Activated naive CD4-positive, alpha-beta T cell treated with anti-CD3 and anti-CD28 coated beads for 36 hours (primary cell): ENCODE measurements at regions not wholly inside any gene's neighbourhood (a gene's known extent, or its start where the extent isn't known, plus 50 kb on each side); places are given as distances from the start of the nearest gene placed in this dataset.

Experiments used
- CTCF ChIA-PET: fragments of 350-600 bp; sonication (Branson Sonifier 250); formaldehyde crosslinking; loops from one replicate; lab custom pipeline; 2021; ENCODE audit warnings: antibody characterized with exemption; lab: Charles Lee
- DNase-seq: peaks from one replicate; pipeline ENCODE4 v3.0.0-alpha.2; 2020
- H3K27ac Mint-ChIP-seq: one replicate; pipeline ENCODE4 v1.8.0; 2021; ENCODE audit warnings: mild to moderate bottlenecking, mixed read lengths
- H3K27me3 Mint-ChIP-seq: one replicate; pipeline ENCODE4 v1.8.0; 2021; ENCODE audit warnings: low read depth, mixed read lengths
- H3K36me3 Mint-ChIP-seq: one replicate; pipeline ENCODE4 v1.8.0; 2021; ENCODE audit warnings: low read depth, mixed read lengths
- H3K4me1 Mint-ChIP-seq: one replicate; pipeline ENCODE4 v1.8.0; 2021; ENCODE audit warnings: low read depth, mixed read lengths
- H3K4me3 Mint-ChIP-seq: one replicate; pipeline ENCODE4 v1.8.0; 2021; ENCODE audit warnings: mild to moderate bottlenecking, moderate library complexity, mixed read lengths
- H3K9me3 Mint-ChIP-seq: one replicate; pipeline ENCODE4 v1.8.0; 2021; ENCODE audit warnings: mixed read lengths
- intact Hi-C: fragments of 100-400 bp; cut with micrococcal nuclease; formaldehyde crosslinking; loops from one replicate; pipeline ENCODE4 v1.15.1; 2023

DNA sequence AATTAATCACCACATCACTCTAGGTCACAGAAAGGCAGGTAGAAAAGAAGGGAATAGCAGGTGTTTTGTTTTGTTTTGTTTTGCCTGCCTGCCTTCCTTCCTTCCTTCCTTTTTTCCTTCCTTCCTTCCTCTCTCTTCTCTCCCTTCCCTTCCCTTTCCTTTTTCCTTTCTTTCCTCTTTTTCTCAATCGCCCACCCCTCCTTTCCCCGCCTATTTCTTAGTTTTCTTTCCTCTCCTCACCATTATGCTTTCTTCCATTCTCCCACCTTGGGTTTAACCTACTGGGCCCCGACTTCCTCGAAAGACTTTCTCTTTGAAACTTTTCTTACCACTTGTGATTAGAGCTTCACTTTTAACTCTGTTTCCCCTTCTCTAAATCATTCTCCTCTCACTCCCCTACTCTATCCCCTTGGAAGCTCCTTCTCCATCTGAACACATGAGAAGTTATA is 231.3 kb upstream of the CD180 start:
- intact Hi-C loops: no loop called here
- no peak overlapping the region for H3K4me3 Mint-ChIP-seq
- no peaks in the 10 kb centered on the region for H3K27me3 Mint-ChIP-seq
- CTCF ChIA-PET: no interaction called here
- no peaks in the 10 kb centered on the region for H3K4me1 Mint-ChIP-seq
- H3K36me3 Mint-ChIP-seq: no peaks in the 10 kb centered on the region
- no peak for DNase-seq
- H3K27ac Mint-ChIP-seq: no peak overlapping the region
- H3K9me3 Mint-ChIP-seq: no peaks in the 10 kb centered on the region

DNA sequence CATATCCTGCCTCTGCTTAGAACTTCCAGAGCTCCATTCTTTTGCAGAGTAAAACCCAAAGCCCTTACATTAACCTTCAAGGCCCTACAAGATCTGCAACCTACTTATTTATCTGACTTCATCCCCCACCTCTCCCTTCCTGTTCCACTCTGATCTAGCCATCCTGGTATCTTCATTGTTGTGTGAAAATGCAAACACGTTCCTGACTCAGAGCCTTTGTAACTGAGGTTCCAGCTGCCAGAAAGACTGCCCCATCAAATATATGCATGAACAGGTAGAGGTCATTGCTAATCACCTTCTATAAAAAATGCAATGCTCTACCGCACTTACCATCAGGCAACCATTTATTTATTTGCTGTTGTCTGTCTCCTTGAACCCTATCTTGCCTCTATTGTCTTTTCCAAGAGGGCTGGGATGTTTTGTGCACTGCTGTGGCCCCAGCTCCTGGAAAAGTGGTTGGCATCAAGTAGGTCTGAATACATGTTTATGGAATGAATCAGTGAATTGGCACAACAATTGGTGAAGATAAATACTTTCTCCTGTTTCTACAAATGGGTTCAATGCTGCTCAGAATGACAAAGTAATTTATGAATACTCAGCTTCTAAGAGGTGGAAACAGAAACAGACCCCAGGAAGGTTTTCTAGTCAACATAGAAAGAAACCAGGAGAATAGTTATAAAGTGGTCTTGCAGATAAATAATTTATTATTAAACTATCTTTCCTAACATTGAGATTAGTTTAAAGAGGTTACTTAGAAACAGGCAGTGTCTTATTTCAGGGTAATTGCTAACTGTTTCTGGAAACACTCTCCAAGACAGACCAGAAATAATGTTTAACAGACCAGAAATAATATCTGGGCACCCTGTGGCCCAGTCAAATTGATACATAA is 230.6 kb upstream of the CD180 start:
- no peaks in the 10 kb centered on the region for H3K9me3 Mint-ChIP-seq

DNA sequence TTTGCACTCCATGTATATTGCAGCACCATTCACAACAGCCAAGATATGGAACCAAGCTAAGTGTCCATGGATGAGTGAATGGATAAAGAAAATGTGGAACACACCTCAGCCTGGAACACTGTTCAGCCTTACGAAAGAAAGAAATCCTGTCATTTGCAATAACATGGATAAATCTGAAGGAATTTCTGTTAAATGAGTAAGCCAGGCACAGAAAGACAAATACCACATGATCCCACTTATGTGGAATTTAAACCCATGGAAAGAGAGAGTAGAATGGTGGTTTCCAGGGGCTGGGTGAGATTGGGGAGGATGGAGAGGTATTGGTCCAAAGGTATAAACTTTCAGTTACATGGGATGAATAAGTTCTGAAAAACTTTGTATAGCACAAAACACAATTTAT is 228.9 kb upstream of the CD180 start:
- CTCF ChIA-PET: no interaction called here
- H3K27me3 Mint-ChIP-seq: no peaks in the 10 kb centered on the region
- H3K9me3 Mint-ChIP-seq: no peaks in the 10 kb centered on the region
- peaks cover 3% of the 10 kb centered on the region for H3K36me3 Mint-ChIP-seq
- no peak for DNase-seq
- no peak overlapping the region for H3K4me3 Mint-ChIP-seq
- H3K4me1 Mint-ChIP-seq: no peaks in the 10 kb centered on the region
- H3K27ac Mint-ChIP-seq: no peak overlapping the region
- intact Hi-C loops: no loop called here

More for the DNA sequence above, 230.6 kb upstream of the CD180 start:
- Mint-ChIP-seq H3K4me1 (no peaks in the 10 kb centered on the region), H3K36me3 (no peaks in the 10 kb centered on the region), H3K4me3 (no peak overlapping the region), H3K27me3 (no peaks in the 10 kb centered on the region), H3K27ac (no peak overlapping the region)
- no peak for DNase-seq
- intact Hi-C loops: no loop called here
- CTCF ChIA-PET: no interaction called here

DNA sequence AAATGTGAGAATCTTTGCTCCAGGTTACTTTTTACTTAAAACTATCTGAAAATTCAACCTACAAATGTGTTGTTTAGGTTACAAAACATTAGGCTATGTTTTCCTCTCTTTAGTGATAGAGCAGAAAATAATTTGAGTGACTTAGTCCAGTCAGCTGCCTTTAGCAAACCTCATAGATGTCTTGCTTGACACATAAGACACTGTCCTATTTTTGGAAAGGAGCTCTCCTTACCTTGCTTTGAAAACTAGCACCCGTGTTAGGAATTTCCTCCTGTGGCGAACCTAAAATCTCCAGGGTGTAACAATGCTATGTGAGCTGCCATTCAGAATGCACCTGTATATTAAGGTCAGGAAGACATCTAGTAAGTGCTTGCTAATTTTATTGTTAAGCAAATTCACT is 221.2 kb upstream of the CD180 start:
- intact Hi-C loops: loop anchor here (5.0 kb wide), 1 partner anchor 834 kb away; no protein-coding TSS in a partner anchor
- no peak overlapping the region for H3K4me3 Mint-ChIP-seq
- no peaks in the 10 kb centered on the region for H3K27me3 Mint-ChIP-seq
- DNase-seq: no peak
- no peaks in the 10 kb centered on the region for H3K9me3 Mint-ChIP-seq
- peaks cover 16% of the 10 kb centered on the region for H3K4me1 Mint-ChIP-seq
- H3K27ac Mint-ChIP-seq: no peak overlapping the region
- CTCF ChIA-PET: no interaction called here
- H3K36me3 Mint-ChIP-seq: peaks cover 3% of the 10 kb centered on the region

DNA sequence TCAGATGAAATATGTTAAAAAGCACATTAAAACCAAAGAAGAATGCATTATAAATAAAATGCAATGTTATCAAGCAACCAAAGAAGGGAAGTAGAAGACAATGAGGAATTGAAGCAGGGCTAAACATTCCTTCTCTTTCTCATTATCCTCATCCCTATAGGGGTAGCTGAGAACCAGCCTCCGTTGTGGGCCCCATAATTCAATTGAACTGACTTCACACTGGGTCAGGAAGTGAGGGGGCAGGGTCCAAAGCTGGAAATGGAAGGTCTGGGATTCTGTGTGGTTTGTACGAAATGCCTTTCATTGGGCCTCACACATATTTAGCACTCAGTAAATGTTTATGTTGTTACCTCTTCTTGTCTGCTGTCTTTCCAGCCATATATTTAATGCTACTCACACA is 220.4 kb upstream of the CD180 start:
- Mint-ChIP-seq H3K36me3 (peaks cover 3% of the 10 kb centered on the region), H3K27ac (no peak overlapping the region), H3K4me3 (no peak overlapping the region)

DNA sequence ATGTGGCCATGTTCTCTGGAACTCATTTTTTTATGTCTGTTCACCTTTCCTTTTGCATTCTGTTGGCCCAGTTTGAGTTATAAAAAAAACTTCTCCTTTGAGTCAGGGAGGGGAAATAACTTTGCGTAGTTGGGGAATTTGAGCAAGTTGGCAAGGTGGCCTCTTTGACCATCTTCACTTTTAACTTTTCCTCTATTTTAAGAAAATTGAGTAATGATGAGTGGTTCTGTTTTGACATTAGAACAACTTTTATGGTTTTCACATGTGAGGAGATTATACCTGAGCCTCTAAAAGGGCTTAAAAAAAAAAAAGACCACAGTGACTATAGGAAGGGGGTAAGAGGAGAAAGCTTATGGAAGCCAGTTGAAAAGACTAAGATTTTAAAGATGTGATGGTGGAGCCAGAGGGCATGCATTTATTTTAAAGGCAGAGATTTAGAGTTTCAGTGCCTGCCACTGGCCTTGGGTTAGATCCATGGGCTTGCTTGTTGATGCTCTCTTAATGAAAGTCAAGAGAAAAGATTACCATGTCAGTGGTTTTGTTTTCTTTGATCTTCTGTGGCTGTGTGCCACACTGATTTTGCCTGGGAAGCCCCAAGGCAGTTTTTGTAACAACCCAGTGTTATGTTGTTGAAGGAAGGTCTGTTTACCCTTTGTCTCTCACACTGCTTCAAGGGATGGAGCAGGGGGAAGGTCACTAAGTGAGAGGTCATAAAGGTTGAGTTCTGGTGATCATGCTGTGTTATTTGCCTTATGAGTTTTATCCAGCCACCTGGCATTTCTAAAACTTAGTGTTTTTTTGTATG is 219.7 kb upstream of the CD180 start:
- peak overlapping the region; percentile 53 for H3K27ac Mint-ChIP-seq
- DNase-seq: peak; percentile 52

More for the DNA sequence above, 220.4 kb upstream of the CD180 start:
- DNase-seq: no peak
- CTCF ChIA-PET: no interaction called here
- H3K27me3 Mint-ChIP-seq: no peaks in the 10 kb centered on the region
- no peaks in the 10 kb centered on the region for H3K9me3 Mint-ChIP-seq
- H3K4me1 Mint-ChIP-seq: peaks cover 16% of the 10 kb centered on the region
- intact Hi-C loops: loop anchor here (5.0 kb wide), 1 partner anchor 835 kb away; no protein-coding TSS in a partner anchor

DNA sequence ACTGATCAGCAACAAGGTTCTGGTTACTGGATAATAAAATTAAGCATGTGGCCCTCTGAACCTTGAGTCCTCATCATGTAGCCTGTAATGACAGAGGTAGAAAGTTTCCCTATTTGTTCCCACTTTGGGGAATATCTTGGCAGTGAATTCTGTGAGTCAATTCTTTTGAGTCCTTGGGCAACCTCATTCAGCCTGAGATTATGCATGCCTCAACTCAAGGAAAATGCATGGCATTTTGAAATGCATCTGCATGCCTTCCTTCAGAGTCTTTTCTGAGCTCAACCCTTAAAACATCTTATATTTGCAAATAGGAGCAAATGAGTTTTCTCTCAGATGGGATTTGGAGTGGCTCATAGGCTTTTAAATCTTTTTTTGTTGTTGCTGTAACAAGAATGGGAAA is 218.1 kb upstream of the CD180 start:
- intact Hi-C loops: loop anchor here (5.0 kb wide), 1 partner anchor 838 kb away; no protein-coding TSS in a partner anchor
- Mint-ChIP-seq H3K27me3 (no peaks in the 10 kb centered on the region), H3K9me3 (no peaks in the 10 kb centered on the region), H3K4me3 (no peak overlapping the region), H3K36me3 (no peaks in the 10 kb centered on the region), H3K4me1 (peaks cover 16% of the 10 kb centered on the region), H3K27ac (no peak overlapping the region)
- DNase-seq: no peak
- CTCF ChIA-PET: no interaction called here

More for the DNA sequence above, 219.7 kb upstream of the CD180 start:
- CTCF ChIA-PET: no interaction called here
- H3K4me3 Mint-ChIP-seq: no peak overlapping the region
- H3K9me3 Mint-ChIP-seq: no peaks in the 10 kb centered on the region
- intact Hi-C loops: loop anchor here (5.0 kb wide), 1 partner anchor 836 kb away; no protein-coding TSS in a partner anchor
- H3K4me1 Mint-ChIP-seq: peaks cover 16% of the 10 kb centered on the region
- H3K27me3 Mint-ChIP-seq: no peaks in the 10 kb centered on the region
- H3K36me3 Mint-ChIP-seq: peaks cover 3% of the 10 kb centered on the region

DNA sequence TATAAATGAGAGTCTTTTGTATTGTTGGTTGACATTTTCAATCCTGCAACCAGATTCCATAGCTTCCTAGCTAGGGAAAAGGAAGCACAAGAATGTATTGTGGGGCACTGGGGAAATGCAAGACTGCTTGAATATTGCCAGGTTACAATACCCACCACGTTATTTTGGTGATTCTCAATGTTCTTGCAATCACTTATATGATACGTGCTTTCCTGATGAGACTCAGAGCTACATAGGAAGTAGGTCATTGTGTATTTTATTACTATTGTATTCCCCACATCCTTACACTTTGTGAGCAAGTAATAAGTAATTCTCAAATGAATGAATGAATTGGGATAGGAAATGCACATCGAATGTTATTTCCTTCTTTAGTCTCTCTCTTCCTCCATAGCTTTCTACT is 217.1 kb upstream of the CD180 start:
- CTCF ChIA-PET: interaction anchor here (0.6 kb wide), 1 partner anchor 638 kb away, joined by 5 read pairs; no protein-coding TSS in a partner anchor
- H3K4me3 Mint-ChIP-seq: no peak overlapping the region
- DNase-seq: no peak
- no peak overlapping the region for H3K27ac Mint-ChIP-seq
- no peaks in the 10 kb centered on the region for H3K9me3 Mint-ChIP-seq
- H3K36me3 Mint-ChIP-seq: no peaks in the 10 kb centered on the region
- H3K27me3 Mint-ChIP-seq: no peaks in the 10 kb centered on the region
- H3K4me1 Mint-ChIP-seq: peaks cover 16% of the 10 kb centered on the region
- intact Hi-C loops: no loop called here

DNA sequence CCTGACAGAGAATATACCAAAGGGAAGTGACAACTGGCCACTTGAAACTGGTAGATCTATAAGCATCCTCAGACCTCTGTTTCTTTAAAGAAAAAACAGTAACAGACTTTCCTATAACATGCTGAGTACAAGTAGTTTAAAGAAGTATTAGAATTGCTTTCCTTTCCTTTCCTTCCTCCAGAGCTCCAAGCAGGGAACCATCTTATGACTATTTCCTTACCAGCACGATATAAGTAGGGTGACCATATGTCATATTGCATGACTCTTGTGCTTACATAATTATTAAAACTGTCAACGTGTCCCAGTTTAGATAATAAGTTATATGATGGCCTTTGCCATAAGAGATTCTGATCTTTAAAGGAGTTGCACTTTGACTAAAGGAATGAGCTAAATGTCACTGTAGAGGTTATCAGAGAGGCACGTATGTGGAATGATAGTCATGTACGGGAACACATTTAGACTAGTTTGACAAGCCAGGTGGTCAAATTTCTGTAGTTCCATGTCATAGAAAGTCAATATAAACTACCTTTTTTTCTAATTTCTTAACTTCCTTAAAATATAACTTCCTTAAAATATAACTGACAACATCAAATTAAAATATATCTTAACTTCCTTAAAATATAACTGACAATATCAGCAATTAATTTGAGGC is 212.7 kb upstream of the CD180 start:
- CTCF ChIA-PET: no interaction called here
- Mint-ChIP-seq H3K4me3 (no peak overlapping the region), H3K36me3 (no peaks in the 10 kb centered on the region), H3K27me3 (no peaks in the 10 kb centered on the region), H3K9me3 (no peaks in the 10 kb centered on the region), H3K4me1 (no peaks in the 10 kb centered on the region), H3K27ac (no peak overlapping the region)
- intact Hi-C loops: no loop called here
- no peak for DNase-seq

DNA sequence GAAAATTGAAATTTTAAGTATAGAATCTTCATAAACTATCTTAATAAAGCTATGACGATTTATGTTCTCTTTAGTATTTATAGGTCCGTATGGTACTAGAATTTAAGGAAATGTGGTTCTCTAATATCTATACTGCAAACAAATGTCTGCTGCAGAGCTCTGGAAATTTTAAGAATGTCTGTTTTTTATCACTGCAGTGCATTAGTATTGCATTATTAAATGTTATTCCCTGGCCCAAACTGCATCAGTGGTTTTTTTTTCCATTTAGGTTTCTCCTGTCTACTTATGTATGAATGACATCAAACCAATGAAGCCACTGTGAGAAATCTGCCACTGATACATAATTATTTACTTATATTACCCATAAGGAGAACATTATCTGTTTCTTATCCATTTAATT is 211.4 kb upstream of the CD180 start:
- no peak for DNase-seq
- Mint-ChIP-seq H3K27ac (no peak overlapping the region), H3K9me3 (no peaks in the 10 kb centered on the region), H3K36me3 (no peaks in the 10 kb centered on the region), H3K27me3 (no peaks in the 10 kb centered on the region), H3K4me1 (no peaks in the 10 kb centered on the region), H3K4me3 (no peak overlapping the region)
- CTCF ChIA-PET: no interaction called here
- intact Hi-C loops: no loop called here

DNA sequence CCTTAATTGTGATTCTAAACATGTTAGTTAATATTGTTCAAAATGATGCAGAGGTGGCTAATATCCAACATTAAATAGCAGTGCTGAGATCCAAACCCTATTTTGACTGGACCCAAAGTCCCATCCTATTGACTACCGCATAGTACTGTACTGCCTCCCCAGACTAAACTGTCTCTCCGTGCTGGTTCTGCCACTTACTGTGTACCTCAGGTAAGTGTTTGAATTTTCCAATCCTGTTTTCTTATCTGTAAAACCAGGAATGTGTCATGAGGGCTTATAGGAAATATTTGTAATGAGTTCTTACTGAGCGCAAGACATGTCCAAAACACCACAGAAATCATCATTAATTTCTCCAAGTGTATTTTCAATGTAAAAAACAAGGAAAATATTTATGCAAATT is 209.2 kb upstream of the CD180 start:
- no peak overlapping the region for H3K4me3 Mint-ChIP-seq
- DNase-seq: no peak
- H3K27me3 Mint-ChIP-seq: no peaks in the 10 kb centered on the region
- intact Hi-C loops: no loop called here
- H3K27ac Mint-ChIP-seq: no peak overlapping the region
- no peaks in the 10 kb centered on the region for H3K4me1 Mint-ChIP-seq
- H3K9me3 Mint-ChIP-seq: no peaks in the 10 kb centered on the region
- CTCF ChIA-PET: no interaction called here
- no peaks in the 10 kb centered on the region for H3K36me3 Mint-ChIP-seq

DNA sequence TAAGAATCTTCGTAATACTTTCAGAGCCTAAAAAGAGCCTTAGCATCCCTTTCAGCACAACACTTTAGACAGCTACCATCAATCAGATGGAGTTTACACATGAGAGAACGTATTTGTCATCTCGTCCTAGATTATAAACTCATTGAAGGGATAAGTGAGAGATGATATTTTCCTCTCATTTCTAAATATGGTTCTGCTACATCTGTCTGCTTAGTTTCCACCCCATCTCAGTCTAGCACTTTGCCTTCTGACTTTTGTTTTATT is 208.4 kb upstream of the CD180 start:
- Mint-ChIP-seq H3K27ac (no peak overlapping the region), H3K4me3 (no peak overlapping the region), H3K27me3 (no peaks in the 10 kb centered on the region), H3K4me1 (no peaks in the 10 kb centered on the region), H3K9me3 (no peaks in the 10 kb centered on the region), H3K36me3 (no peaks in the 10 kb centered on the region)
- DNase-seq: no peak
- CTCF ChIA-PET: no interaction called here
- intact Hi-C loops: no loop called here
